GM23248 (cell line): ENCODE measurements at regions not wholly inside any gene's neighbourhood (a gene's known extent, or its start where the extent isn't known, plus 50 kb on each side); places are given as distances from the start of the nearest gene placed in this dataset.

ENCODE experiments used
- EZH2 ChIP-seq: fragments of 200-600 bp; sonication (generic); IDR thresholded peaks from 2 replicates; pipeline ENCODE4 v1.6.1; 2018; ENCODE audit warnings: antibody characterized with exemption, mild to moderate bottlenecking; ENCODE audit not compliant: insufficient read depth, poor library complexity, severe bottlenecking
- EZH2phosphoT487 ChIP-seq: fragments of 200-600 bp; sonication (generic); IDR thresholded peaks from 2 replicates; pipeline ENCODE4 v1.6.1; 2018; ENCODE audit warnings: antibody characterized with exemption, moderate library complexity, mild to moderate bottlenecking, low read depth; ENCODE audit not compliant: insufficient read depth

GRCh38 chr2:129610766-129611165, 368.7 kb upstream of the RAB6C start:
- no peak for TF ChIP-seq EZH2
- no peak for TF ChIP-seq EZH2phosphoT487
